AG04449 (cell line): ENCODE measurements at regions not wholly inside any gene's neighbourhood (a gene's known extent, or its start where the extent isn't known, plus 50 kb on each side); places are given as distances from the start of the nearest gene placed in this dataset.

ENCODE experiments used
- CTCF ChIA-PET: fragments of 350-600 bp; formaldehyde crosslinking; extraction: SDS; loops from one replicate; lab custom pipeline; 2021; ENCODE audit warnings: antibody characterized with exemption; lab: Yijun Ruan, JAX
- POLR2A ChIA-PET: fragments of 400-600, 350-600 bp; formaldehyde crosslinking; extraction: SDS; loops from one replicate; lab custom pipeline; 2020; ENCODE audit warnings: antibody characterized with exemption, inconsistent platforms; lab: Yijun Ruan, JAX
- DNase-seq: peaks from one replicate; pipeline ENCODE4 v3.0.0-alpha.2; 2010; ENCODE audit warnings: low read depth, low spot score
- H3K4me3 ChIP-seq: 2 replicates; pipeline ENCODE4 v1.5.1; 2011; ENCODE audit warnings: low read depth, mild to moderate bottlenecking, control low read depth, low read length
- CTCF ChIP-seq: IDR thresholded peaks from one replicate; pipeline ENCODE4 v1.5.1; 2011; ENCODE audit warnings: mild to moderate bottlenecking, moderate library complexity, low read length, control low read depth, inconsistent platforms; ENCODE audit not compliant: insufficient read depth; ENCODE audit errors: missing control alignments

- CTCF ChIA-PET: no interaction called here
Measured at GRCh38 chr4:10302096-10302495, 155.1 kb downstream of the ZNF518B start.

GRCh38 chr4:10299601-10300000, 157.6 kb downstream of the ZNF518B start:
- CTCF ChIA-PET: no interaction called here
- TF ChIP-seq CTCF: no peak
- POLR2A ChIA-PET: no interaction called here

More at GRCh38 chr4:10302096-10302495, 155.1 kb downstream of the ZNF518B start:
- no peak overlapping the region for H3K4me3 ChIP-seq
- no peak for TF ChIP-seq CTCF
- DNase-seq: no peak
- POLR2A ChIA-PET: no interaction called here

GRCh38 chr4:10298681-10299080, 158.5 kb downstream of the ZNF518B start:
- CTCF ChIA-PET: no interaction called here
- DNase-seq: no peak
- no peak overlapping the region for H3K4me3 ChIP-seq
- TF ChIP-seq CTCF: no peak
- POLR2A ChIA-PET: no interaction called here

More at GRCh38 chr4:10299601-10300000, 157.6 kb downstream of the ZNF518B start:
- no peak overlapping the region for H3K4me3 ChIP-seq
- no peak for DNase-seq

GRCh38 chr4:10296730-10297129, 160.5 kb downstream of the ZNF518B start:
- TF ChIP-seq CTCF: no peak
- ChIA-PET POLR2A (no interaction called here), CTCF (interaction anchor here (1.3 kb wide), 1 partner anchor 131 kb away, joined by 4 read pairs; no protein-coding TSS in a partner anchor)
- no peak overlapping the region for H3K4me3 ChIP-seq
- peak; percentile 9 for DNase-seq

GRCh38 chr4:10295301-10295700, 161.9 kb downstream of the ZNF518B start:
- ChIA-PET POLR2A (no interaction called here), CTCF (interaction anchor here (1.3 kb wide), 1 partner anchor 130 kb away, joined by 4 read pairs; no protein-coding TSS in a partner anchor)

GRCh38 chr4:10289538-10289906, 167.7 kb downstream of the ZNF518B start:
- POLR2A ChIA-PET: no interaction called here

More at GRCh38 chr4:10295301-10295700, 161.9 kb downstream of the ZNF518B start:
- no peak overlapping the region for H3K4me3 ChIP-seq
- no peak for TF ChIP-seq CTCF
- no peak for DNase-seq

More at GRCh38 chr4:10289538-10289906, 167.7 kb downstream of the ZNF518B start:
- CTCF ChIA-PET: no interaction called here
- H3K4me3 ChIP-seq: no peak overlapping the region
- no peak for TF ChIP-seq CTCF
- DNase-seq: no peak
